Transverse colon (tissue), 4 donors: ENCODE measurements at regions not wholly inside any gene's neighbourhood (a gene's known extent, or its start where the extent isn't known, plus 50 kb on each side); places are given as distances from the start of the nearest gene placed in this dataset.

ENCODE experiments used
- CTCF ChIP-seq, 5 experiments: fragments of 200-600 bp in 3 of 5; fragments of 450-650 bp in 2 of 5; sonication (generic) in 3 of 5; IDR thresholded peaks; 1 replicate in 2 of 5; 2 replicates in 3 of 5; pipeline ENCODE4 v1.5.1; 2016 to 2017; ENCODE audit warnings: antibody characterized with exemption in 5 of 5, inconsistent platforms in 3 of 5, mild to moderate bottlenecking in 2 of 5, moderate library complexity in 1 of 5
- POLR2A ChIP-seq: fragments of 450-650 bp; IDR thresholded peaks from one replicate; pipeline ENCODE4 v1.6.1; 2016; ENCODE audit warnings: antibody characterized with exemption, mild to moderate bottlenecking, moderate library complexity
- POLR2AphosphoS5 ChIP-seq, 3 donors: sonication (generic); formaldehyde crosslinking; IDR thresholded peaks; one replicate each; pipeline ENCODE4 v1.6.1; 2016; ENCODE audit warnings: antibody characterized with exemption in 3 of 3

GRCh38 chr14:51337520-51337919, 97.5 kb downstream of the TMX1 start:
- TF ChIP-seq CTCF (IDR thresholded peaks at IDR 0.05) (no peak), POLR2A (no peak), POLR2AphosphoS5 (IDR thresholded peaks at IDR 0.05) (no peak)
